GM12892 (cell line): ENCODE measurements at regions not wholly inside any gene's neighbourhood (a gene's known extent, or its start where the extent isn't known, plus 50 kb on each side); places are given as distances from the start of the nearest gene placed in this dataset.

Experiments used
- POLR2A ChIP-seq: IDR thresholded peaks from 2 replicates; pipeline ENCODE4 v1.6.1; 2011; ENCODE audit warnings: low read depth, low read length, control low read depth
- POLR2AphosphoS5 ChIP-seq: IDR thresholded peaks from 2 replicates; pipeline ENCODE4 v1.6.1; 2011; ENCODE audit warnings: low read depth, low read length, control low read depth
- TAF1 ChIP-seq: IDR thresholded peaks from 2 replicates; pipeline ENCODE4 v1.6.1; 2011; ENCODE audit warnings: low read depth, mild to moderate bottlenecking, control low read depth, low read length, borderline replicate concordance

DNA sequence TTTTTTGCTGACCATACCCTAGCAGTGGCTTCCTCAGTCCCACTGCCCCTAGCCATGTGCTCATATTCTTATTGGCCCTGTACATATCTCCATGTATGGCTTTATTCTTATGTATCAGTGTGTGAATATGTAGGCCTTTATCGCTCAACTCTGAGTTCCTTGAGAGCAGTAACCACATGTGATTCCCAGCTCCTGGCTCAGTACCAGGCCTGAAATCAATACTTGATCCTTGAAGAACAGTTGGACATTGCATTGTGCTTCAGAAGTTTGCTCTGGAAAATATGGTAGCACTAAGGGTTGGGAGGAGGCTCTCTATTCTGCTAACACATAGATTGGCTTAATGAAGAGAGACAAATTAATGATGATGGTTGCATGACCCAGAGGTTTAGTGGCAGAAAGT, 118.8 kb upstream of the FERMT1 start:
- no peak for TF ChIP-seq POLR2A
- TF ChIP-seq TAF1, result no peak
- TF ChIP-seq POLR2AphosphoS5, result no peak
